Lung microvascular endothelial cell (primary cell): ENCODE measurements at regions not wholly inside any gene's neighbourhood (a gene's known extent, or its start where the extent isn't known, plus 50 kb on each side); places are given as distances from the start of the nearest gene placed in this dataset.
"Not testable (repeated sequence)": the region's sequence is repeated elsewhere in the genome, so short reads cannot be mapped to it uniquely, and the experiment has no call there.

Experiments used
- DNase-seq, 2 donors: peaks; one replicate each; pipeline versions ENCODE4 v3.0.0 to v3.0.0-alpha.2; 2010; ENCODE audit warnings: low read depth in 2 of 2

- DNase-seq, result no peak
Measured at GRCh38 chr4:151559595-151559994, 150.6 kb downstream of the FHIP1A start.

DNA sequence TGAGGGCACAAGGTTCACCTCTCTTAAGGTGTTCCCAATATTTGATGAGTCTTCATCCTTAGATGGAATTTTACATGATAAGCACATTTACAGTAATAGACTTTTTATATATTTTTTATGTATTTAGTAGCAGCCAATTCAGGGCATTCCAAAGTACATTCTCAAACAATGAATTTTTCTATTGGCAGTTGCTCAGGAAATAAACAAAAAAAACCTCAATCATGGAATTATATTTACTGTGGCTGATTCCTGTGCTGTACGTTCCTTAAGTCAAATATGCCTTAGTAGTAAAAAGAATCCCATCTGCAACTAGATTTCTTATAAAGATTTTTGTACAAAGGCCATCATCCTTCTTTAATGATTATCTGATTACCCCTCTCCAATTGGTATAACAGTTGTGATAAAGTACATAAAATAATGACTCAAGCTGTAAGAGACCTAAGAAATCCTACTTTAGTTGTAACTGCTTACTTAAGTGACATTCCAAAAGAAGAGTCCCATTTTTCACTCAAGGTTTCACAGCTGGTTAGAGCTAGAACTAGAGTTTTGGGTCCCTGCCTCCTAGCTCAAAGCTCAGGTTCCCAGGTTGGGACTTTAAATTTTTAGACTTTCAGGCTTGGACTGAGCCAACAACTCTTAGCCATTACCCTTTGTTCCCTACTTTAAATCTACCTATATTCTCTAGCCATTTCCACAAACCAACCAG is 152.7 kb downstream of the FHIP1A start:
- DNase-seq, result no peak

- DNase-seq, result no peak
Measured at GRCh38 chr4:151563194-151563593, 154.2 kb downstream of the FHIP1A start.

- no peak for DNase-seq
Measured at GRCh38 chr4:151564321-151564720, 155.3 kb downstream of the FHIP1A start.

DNA sequence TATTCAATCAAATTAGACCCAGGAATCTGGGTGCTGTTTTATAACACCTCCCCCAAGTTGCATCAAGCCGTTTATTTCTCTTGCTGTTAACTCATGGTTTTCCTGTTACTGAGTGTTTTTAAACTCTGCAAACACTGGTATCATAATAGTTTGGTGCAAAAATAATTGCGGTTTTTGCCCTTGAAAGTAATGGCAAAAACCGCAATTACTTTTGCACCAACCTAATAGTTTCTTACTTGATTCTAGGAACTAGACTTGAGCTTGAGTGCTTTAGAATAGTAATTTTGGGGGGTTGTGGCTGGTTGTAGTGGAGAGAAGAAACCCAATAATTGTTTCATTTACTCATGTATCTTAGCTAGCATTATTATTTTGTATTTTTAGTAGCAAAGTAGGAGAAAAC is 156.6 kb downstream of the FHIP1A start:
- no peak for DNase-seq

DNA sequence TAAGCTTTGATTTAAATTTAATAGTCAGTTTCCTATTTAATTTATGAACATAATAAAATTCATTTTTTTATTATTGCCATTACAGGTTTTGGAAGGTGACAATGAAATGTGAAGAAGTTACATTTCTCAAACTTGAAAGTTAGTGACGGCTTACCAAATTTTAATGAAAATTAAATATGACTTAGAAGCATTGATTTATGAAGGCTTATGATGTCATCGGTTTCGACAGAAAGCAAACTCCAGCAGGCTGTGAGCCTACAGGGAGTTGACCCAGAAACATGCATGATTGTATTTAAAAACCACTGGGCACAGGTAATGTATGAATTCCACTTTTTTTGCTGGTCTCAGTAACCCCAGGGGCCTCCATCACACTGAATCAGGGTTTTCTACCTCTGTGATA is 157.1 kb downstream of the FHIP1A start:
- DNase-seq, result no peak

DNA sequence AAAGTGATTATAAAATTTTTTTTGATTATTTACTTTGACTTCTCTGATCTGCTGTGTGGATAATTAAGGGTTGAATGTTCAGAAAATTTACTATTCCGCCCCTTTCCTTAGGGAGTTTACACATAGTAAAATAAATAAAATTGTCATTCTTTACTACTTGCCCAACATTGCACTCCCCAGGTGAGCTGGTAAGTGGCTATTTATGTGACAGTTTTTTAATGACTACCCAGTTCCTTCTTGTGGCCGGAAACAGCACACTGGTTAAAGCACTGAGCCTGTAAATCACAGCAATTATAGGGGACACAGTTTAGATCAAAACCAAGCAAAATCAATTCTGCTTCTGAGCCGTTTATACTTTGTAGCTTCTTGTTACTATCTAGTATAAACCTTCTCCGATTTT is 158.1 kb downstream of the FHIP1A start:
- no peak for DNase-seq

GRCh38 chr4:151568966-151569365 is 160.0 kb downstream of the FHIP1A start:
- DNase-seq, result no peak

DNA sequence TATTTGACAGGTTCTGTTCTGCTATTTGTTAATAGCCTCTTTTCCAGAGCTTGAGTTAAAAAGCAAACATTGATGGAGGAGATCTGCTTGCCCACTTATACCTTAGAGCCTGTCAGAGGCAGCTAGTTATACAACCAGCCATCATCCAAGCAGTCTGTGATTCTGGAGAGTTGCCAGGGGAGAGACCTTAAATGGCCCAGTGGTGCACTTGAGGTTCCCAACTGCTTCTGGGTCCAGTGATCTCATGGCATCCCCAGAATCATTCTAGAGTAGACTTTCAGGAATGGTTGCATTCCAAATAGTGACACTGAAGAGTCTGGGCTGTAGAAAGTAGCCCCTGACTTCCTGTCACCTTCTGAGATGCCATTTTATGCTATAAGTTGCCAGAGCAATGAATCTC is 160.7 kb downstream of the FHIP1A start:
- DNase-seq, result no peak

- DNase-seq, result no peak
Measured at GRCh38 chr4:151573474-151573873, 164.5 kb downstream of the FHIP1A start.

GRCh38 chr4:151573945-151574344 is 165.0 kb downstream of the FHIP1A start:
- no peak for DNase-seq

- no peak for DNase-seq
Measured at GRCh38 chr4:151574968-151575367, 166.0 kb downstream of the FHIP1A start.

DNA sequence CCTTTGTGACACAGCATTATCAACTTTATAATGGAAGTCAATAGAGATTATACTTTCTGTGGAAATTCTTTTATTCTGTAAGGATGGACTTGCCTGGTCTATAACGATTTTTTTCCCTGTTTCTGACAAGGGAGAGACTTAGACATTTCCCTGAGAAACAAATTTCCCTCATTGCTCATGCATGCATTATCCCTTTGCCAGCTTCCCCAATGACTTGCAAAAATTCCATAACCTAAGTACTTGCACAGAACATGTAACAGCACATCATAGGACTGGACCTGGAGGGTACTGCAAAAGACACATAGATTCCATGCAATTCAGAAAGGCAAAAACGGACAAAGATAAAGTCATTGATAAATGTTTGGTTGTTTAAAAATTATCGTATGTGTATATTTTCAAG is 166.7 kb downstream of the FHIP1A start:
- DNase-seq, result no peak

DNA sequence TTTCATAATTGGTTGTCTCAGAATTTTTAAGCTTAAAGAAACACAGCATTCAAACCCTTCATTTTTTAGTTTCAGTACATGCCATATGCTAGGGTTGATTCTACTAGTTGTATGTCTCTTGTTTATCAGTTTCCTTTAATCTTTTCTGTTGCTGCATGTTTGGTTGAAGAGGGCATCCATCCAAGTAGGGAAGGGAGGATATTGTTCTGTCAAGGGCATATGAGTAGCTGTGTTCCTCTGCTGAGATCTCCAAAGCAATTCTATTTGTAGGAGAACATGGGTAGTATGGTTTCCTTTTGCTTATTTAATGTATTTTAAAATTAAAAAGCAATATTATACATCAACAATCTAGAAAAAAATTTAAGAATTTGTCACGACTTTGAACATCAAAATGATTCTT is 167.7 kb downstream of the FHIP1A start:
- DNase-seq, result no peak

DNA sequence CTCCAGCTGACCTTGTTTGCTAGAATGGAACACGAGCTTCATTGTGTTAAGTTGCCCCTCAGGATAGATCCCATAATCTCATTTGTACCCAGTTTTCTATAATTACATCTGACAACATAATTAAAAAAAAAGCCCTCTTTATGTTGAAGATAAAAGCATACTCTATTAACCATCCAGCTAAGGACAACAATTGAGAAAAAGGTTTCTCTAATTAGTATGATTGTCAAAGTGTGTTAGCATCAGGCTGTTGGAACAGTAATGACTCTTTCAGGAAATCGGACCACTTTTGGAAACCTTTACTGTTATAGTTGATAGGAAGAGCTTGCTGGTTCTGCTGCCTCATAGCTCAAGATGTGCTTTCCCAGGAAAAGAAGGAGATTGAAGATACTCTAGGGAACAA is 172.6 kb downstream of the FHIP1A start:
- DNase-seq, result no peak

GRCh38 chr4:151582098-151582497 is 173.1 kb downstream of the FHIP1A start:
- DNase-seq, result no peak

GRCh38 chr4:151583157-151583914 is 174.4 kb downstream of the FHIP1A start:
- DNase-seq, result no peak

DNA sequence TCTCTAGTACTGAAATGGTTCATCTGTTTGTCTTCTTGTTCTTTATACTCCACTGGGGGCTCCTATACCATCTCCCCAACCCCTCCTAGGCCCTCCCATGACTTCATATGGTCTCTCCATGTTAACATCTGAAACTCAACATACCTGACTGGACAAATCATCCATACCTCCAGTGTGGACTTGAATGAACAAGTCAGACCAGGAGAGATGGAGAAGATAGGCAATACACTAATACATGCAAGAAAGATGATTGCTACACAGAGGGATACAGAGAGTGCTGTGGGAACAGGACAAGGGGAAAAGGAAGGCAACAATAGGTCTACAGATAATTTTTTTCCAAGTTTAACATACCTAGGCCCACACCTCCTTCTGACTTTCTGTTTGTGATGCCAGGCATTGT is 175.1 kb downstream of the FHIP1A start:
- DNase-seq, result no peak

DNA sequence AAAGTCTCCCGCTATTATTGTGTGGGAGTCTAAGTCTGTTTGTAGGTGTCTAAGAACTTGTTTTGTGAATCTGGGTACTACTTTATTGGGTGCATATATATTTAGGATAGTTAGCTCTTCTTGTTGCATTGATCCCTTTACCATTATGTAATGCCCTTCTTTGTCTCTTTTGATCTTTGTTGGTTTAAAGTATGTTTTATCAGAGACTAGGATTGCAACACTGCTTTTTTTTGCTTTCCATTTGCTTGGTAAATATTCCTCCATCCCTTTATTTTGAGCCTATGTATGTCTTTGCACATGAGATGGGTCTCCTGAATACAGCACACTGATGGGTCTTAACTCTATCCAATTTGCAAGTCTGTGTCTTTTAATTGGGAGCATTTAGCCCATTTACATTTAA is 165.2 kb downstream of the GATB start:
- not testable (repeated sequence) for DNase-seq

DNA sequence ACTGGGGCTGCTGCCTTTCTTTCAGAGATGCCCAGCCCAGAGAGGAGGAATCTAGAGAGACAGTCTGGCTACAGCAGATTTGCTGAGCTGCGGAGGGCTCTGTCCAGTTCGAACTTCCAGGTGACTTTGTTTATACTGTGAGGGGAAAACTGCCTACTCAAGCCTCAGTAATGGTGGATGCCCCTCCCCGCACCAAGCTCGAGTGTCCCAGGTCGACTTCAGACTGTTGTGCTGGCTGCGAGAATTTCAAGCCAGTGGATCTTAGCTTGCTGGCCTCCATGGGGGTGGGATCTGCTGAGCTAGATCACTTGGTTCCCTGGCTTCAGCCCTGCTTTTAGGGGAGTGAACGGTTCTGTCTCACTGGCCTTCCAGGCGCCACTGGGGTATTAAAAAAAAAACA is 163.1 kb downstream of the GATB start:
- not testable (repeated sequence) for DNase-seq

DNA sequence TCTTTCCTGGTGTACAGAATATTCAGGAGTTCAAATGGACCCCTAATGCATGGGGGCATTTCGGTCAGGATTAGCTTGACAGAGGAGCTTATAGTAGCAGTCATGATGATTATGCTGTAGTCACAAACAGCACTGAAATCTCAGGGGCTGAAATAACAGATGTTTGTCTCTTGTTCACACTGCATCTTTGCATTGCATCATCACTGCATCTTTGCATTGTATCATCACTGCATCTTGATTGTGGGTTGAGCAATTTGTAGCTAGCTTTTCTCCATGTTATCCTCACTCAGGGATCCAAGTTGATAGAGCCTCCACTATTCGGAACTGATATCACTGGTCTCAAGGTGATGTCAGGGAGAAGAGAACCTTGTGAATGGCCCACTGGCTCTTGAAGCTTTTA is 160.9 kb downstream of the GATB start:
- DNase-seq, result no peak

- no peak for DNase-seq
Measured at GRCh38 chr4:151600432-151600831, 160.4 kb downstream of the GATB start.

- no peak for DNase-seq
Measured at GRCh38 chr4:151603377-151603776, 157.4 kb downstream of the GATB start.
